Astrocyte (in vitro differentiated cells and primary cell): ENCODE measurements at regions not wholly inside any gene's neighbourhood (a gene's known extent, or its start where the extent isn't known, plus 50 kb on each side); places are given as distances from the start of the nearest gene placed in this dataset.

Experiments used
- DNase-seq: peaks from one replicate; pipeline ENCODE4 v3.0.0-alpha.2; 2010; ENCODE audit warnings: low read depth
- FAIRE-seq: peaks from 2 replicates; lab custom pipeline; 2011; peaks lifted over from hg19 to GRCh38; lab: Jason Lieb, UNC
- H2AFZ ChIP-seq: 2 replicates; pipeline ENCODE4 v1.6.0; 2012; ENCODE audit warnings: low read depth, low read length, inconsistent platforms
- H3K27ac ChIP-seq: 2 replicates; pipeline ENCODE4 v1.5.1; 2011; ENCODE audit warnings: low read depth, low read length, inconsistent platforms
- H3K27me3 ChIP-seq: 2 replicates; pipeline ENCODE4 v1.6.0; 2011; ENCODE audit warnings: low read length, inconsistent platforms; ENCODE audit not compliant: insufficient read depth
- H3K36me3 ChIP-seq: 2 replicates; pipeline ENCODE4 v1.5.1; 2011; ENCODE audit warnings: low read length, inconsistent platforms; ENCODE audit not compliant: insufficient read depth
- H3K4me1 ChIP-seq: 2 replicates; pipeline ENCODE4 v1.5.1; 2011; ENCODE audit warnings: low read length, inconsistent platforms; ENCODE audit not compliant: insufficient read depth
- H3K4me2 ChIP-seq: 2 replicates; pipeline ENCODE4 v1.6.0; 2012; ENCODE audit warnings: low read length, inconsistent platforms
- H3K4me3 ChIP-seq: 2 replicates; pipeline ENCODE4 v1.5.1; 2011; ENCODE audit warnings: low read depth, mild to moderate bottlenecking, low read length, inconsistent platforms; ENCODE audit not compliant: insufficient read depth
- H3K79me2 ChIP-seq: 2 replicates; pipeline ENCODE4 v1.6.0; 2012; ENCODE audit warnings: mild to moderate bottlenecking, low read length, inconsistent platforms; ENCODE audit not compliant: insufficient read depth
- H3K9ac ChIP-seq: 2 replicates; pipeline ENCODE4 v1.6.0; 2012; ENCODE audit warnings: mild to moderate bottlenecking, low read length, inconsistent platforms
- H3K9me3 ChIP-seq: 2 replicates; pipeline ENCODE4 v1.5.1; 2012; ENCODE audit warnings: low read depth, mild to moderate bottlenecking, low read length, inconsistent platforms; ENCODE audit not compliant: insufficient read depth
- H4K20me1 ChIP-seq: 2 replicates; pipeline ENCODE4 v1.6.0; 2012; ENCODE audit warnings: low read length, inconsistent platforms; ENCODE audit not compliant: insufficient read depth
- H3K27ac Mint-ChIP-seq: one replicate; pipeline ENCODE4 v1.8.0; 2021; ENCODE audit warnings: mild to moderate bottlenecking, mixed read lengths; ENCODE audit not compliant: unreplicated experiment
- H3K27me3 Mint-ChIP-seq: one replicate; pipeline ENCODE4 v1.8.0; 2021; ENCODE audit warnings: low read depth, mixed read lengths; ENCODE audit not compliant: unreplicated experiment
- H3K36me3 Mint-ChIP-seq: one replicate; pipeline ENCODE4 v1.8.0; 2021; ENCODE audit warnings: low read depth, mixed read lengths; ENCODE audit not compliant: unreplicated experiment
- H3K4me1 Mint-ChIP-seq: one replicate; pipeline ENCODE4 v1.8.0; 2021; ENCODE audit warnings: low read depth, mixed read lengths; ENCODE audit not compliant: unreplicated experiment
- H3K4me3 Mint-ChIP-seq: one replicate; pipeline ENCODE4 v1.8.0; 2021; ENCODE audit warnings: mild to moderate bottlenecking, moderate library complexity, mixed read lengths; ENCODE audit not compliant: unreplicated experiment
- H3K9me3 Mint-ChIP-seq: one replicate; pipeline ENCODE4 v1.8.0; 2021; ENCODE audit warnings: mild to moderate bottlenecking, mixed read lengths; ENCODE audit not compliant: unreplicated experiment
- CTCF ChIP-seq: IDR thresholded peaks from 2 replicates; pipeline ENCODE4 v1.5.1; 2011; ENCODE audit warnings: low read depth, mild to moderate bottlenecking, inconsistent platforms, low read length, moderate library complexity; ENCODE audit not compliant: insufficient read depth
- EZH2 ChIP-seq: IDR thresholded peaks from 2 replicates; pipeline ENCODE4 v1.6.1; 2012; ENCODE audit warnings: mild to moderate bottlenecking, low read length, inconsistent platforms; ENCODE audit not compliant: insufficient read depth

GRCh38 chr1:201758499-201759050, 70.4 kb upstream of the IPO9 start:
- H3K4me3 ChIP-seq: no peak overlapping the region
- H4K20me1 ChIP-seq: peaks cover 39% of the 10 kb centered on the region
- peaks cover 94% of the 10 kb centered on the region for H3K79me2 ChIP-seq
- Mint-ChIP-seq H3K27ac (no peak overlapping the region), H3K36me3 (no peaks in the 10 kb centered on the region), H3K9me3 (no peaks in the 10 kb centered on the region), H3K27me3 (no peaks in the 10 kb centered on the region), H3K4me1 (peaks cover 84% of the 10 kb centered on the region), H3K4me3 (no peak overlapping the region)
- no peak for DNase-seq
- no peak overlapping the region for H3K9ac ChIP-seq
- no peak overlapping the region for H3K4me2 ChIP-seq
- H2AFZ ChIP-seq: no peak overlapping the region
- peaks cover 3% of the 10 kb centered on the region for H3K36me3 ChIP-seq
- FAIRE-seq: no peak
- TF ChIP-seq CTCF: no peak
- TF ChIP-seq EZH2: no peak
- H3K27ac ChIP-seq: no peak overlapping the region
- no peaks in the 10 kb centered on the region for H3K9me3 ChIP-seq
- peaks cover 83% of the 10 kb centered on the region for H3K4me1 ChIP-seq
- H3K27me3 ChIP-seq: no peaks in the 10 kb centered on the region

DNA sequence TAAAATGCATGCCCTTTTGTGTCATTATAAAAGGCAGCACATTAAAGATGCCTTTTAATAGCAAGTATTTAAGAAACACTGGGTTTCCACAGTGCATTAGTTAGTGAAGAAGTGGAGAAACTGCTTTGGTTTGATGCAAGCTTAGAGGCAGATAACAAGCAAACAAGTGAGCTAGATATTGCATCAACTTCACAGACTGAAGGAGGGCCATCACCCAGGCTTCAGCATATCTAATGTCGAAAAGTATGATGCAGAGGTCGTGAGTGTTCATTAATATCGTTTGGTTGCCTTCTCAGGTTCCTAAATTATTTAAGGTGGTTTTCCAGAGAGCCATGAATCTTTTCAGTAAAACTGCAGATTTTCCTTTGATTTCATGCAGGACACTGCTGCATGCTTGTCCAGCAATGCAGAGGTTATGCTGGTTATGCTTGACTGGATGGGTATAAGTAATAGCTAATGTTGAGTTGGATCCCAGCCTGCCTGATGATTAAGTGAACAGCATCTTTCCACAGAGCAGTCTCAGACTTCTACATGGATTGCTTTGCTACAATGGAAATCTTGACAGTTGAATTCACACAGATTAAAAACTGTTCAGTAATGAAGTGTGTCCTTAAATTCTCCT, 69.7 kb upstream of the IPO9 start:
- no peaks in the 10 kb centered on the region for H3K9me3 ChIP-seq
- H3K9me3 Mint-ChIP-seq: no peaks in the 10 kb centered on the region
- peaks cover 39% of the 10 kb centered on the region for H4K20me1 ChIP-seq
- peaks cover 84% of the 10 kb centered on the region for H3K4me1 Mint-ChIP-seq
- H3K36me3 ChIP-seq: peaks cover 3% of the 10 kb centered on the region
- H3K27me3 Mint-ChIP-seq: no peaks in the 10 kb centered on the region
- H3K79me2 ChIP-seq: peaks cover 94% of the 10 kb centered on the region
- no peak overlapping the region for H3K27ac Mint-ChIP-seq
- DNase-seq: peak; percentile 89
- no peaks in the 10 kb centered on the region for H3K36me3 Mint-ChIP-seq
- peak; percentile 50 for FAIRE-seq
- H3K4me3 ChIP-seq: no peak overlapping the region
- H3K27me3 ChIP-seq: no peaks in the 10 kb centered on the region
- peak overlapping the region; percentile 11 for H3K9ac ChIP-seq
- H3K27ac ChIP-seq: peak overlapping the region; percentile 62
- no peak overlapping the region for H3K4me3 Mint-ChIP-seq
- peak overlapping the region; percentile 18 for H3K4me2 ChIP-seq
- H3K4me1 ChIP-seq: peaks cover 84% of the 10 kb centered on the region
- TF ChIP-seq EZH2 (no peak), CTCF (no peak)
- no peak overlapping the region for H2AFZ ChIP-seq

GRCh38 chr1:201760516-201760915, 68.4 kb upstream of the IPO9 start:
- no peak overlapping the region for H3K4me3 Mint-ChIP-seq
- H3K27ac ChIP-seq: peak overlapping the region; percentile 62
- TF ChIP-seq CTCF (no peak), EZH2 (no peak)
- H3K4me1 ChIP-seq: peaks cover 81% of the 10 kb centered on the region
- peaks cover 94% of the 10 kb centered on the region for H3K79me2 ChIP-seq
- peaks cover 3% of the 10 kb centered on the region for H3K36me3 Mint-ChIP-seq
- peak overlapping the region; percentile 1 for H3K9ac ChIP-seq
- no peak overlapping the region for H3K4me3 ChIP-seq
- peak overlapping the region; percentile 79 for H3K27ac Mint-ChIP-seq
- no peak overlapping the region for H2AFZ ChIP-seq
- peak; percentile 34 for FAIRE-seq
- peaks cover 3% of the 10 kb centered on the region for H3K36me3 ChIP-seq
- H3K27me3 ChIP-seq: no peaks in the 10 kb centered on the region
- no peaks in the 10 kb centered on the region for H3K9me3 Mint-ChIP-seq
- H3K4me1 Mint-ChIP-seq: peaks cover 84% of the 10 kb centered on the region
- no peaks in the 10 kb centered on the region for H3K27me3 Mint-ChIP-seq
- H4K20me1 ChIP-seq: peaks cover 39% of the 10 kb centered on the region
- peak overlapping the region; percentile 17 for H3K4me2 ChIP-seq
- H3K9me3 ChIP-seq: no peaks in the 10 kb centered on the region
- DNase-seq: peak; percentile 56
